Liver (tissue), 7 donors: ENCODE measurements at regions not wholly inside any gene's neighbourhood (a gene's known extent, or its start where the extent isn't known, plus 50 kb on each side); places are given as distances from the start of the nearest gene placed in this dataset.

Source experiments
- DNase-seq: peaks from one replicate; pipeline ENCODE4 v3.0.0-alpha.2; 2017; ENCODE audit warnings: low spot score
- H3K27ac ChIP-seq, 2 donors: one replicate each; pipeline ENCODE4 v1.7.0; 2013; ENCODE audit warnings: inconsistent platforms in 2 of 2, low read length in 2 of 2, control low read depth in 1 of 2, low read depth in 1 of 2, mild to moderate bottlenecking in 1 of 2
- H3K27me3 ChIP-seq, 4 donors: one replicate each; pipeline versions ENCODE4 v1.6.1 to v1.7.0; 2013; ENCODE audit warnings: low read length in 3 of 4, inconsistent platforms in 1 of 4, mild to moderate bottlenecking in 1 of 4, moderate library complexity in 1 of 4; ENCODE audit not compliant: control insufficient read depth in 4 of 4, insufficient read depth in 4 of 4
- H3K36me3 ChIP-seq, 4 donors: one replicate each; pipeline versions ENCODE4 v1.6.1 to v1.7.0; 2013; ENCODE audit warnings: low read length in 3 of 4, mild to moderate bottlenecking in 3 of 4, low read depth in 1 of 4, moderate library complexity in 1 of 4; ENCODE audit not compliant: control insufficient read depth in 4 of 4, insufficient read depth in 3 of 4
- H3K4me1 ChIP-seq, 4 donors: one replicate each; pipeline versions ENCODE4 v1.6.1 to v1.7.0; 2013; ENCODE audit warnings: low read length in 3 of 4, mild to moderate bottlenecking in 3 of 4, moderate library complexity in 1 of 4; ENCODE audit not compliant: control insufficient read depth in 4 of 4, insufficient read depth in 4 of 4
- H3K4me3 ChIP-seq, 3 donors: one replicate each; pipeline versions ENCODE4 v1.6.1 to v1.7.0; 2013; ENCODE audit warnings: low read length in 3 of 3, control low read depth in 1 of 3, low read depth in 1 of 3, mild to moderate bottlenecking in 1 of 3
- H3K9ac ChIP-seq, 2 donors: one replicate each; pipeline ENCODE4 v1.7.0; 2013; ENCODE audit warnings: low read length in 2 of 2, mild to moderate bottlenecking in 2 of 2, moderate library complexity in 2 of 2, control low read depth in 1 of 2, low read depth in 1 of 2
- H3K9me3 ChIP-seq, 4 donors: one replicate each; pipeline versions ENCODE4 v1.6.1 to v1.7.0; 2013; ENCODE audit warnings: low read length in 3 of 4; ENCODE audit not compliant: control insufficient read depth in 4 of 4
- ATF3 ChIP-seq: IDR thresholded peaks from 2 replicates; pipeline ENCODE4 v1.6.1; 2016; ENCODE audit warnings: antibody characterized with exemption
- EGR1 ChIP-seq, 2 donors: IDR thresholded peaks; 2 replicates each; pipeline ENCODE4 v1.6.1; 2016 to 2018; ENCODE audit warnings: antibody characterized with exemption in 2 of 2, low read depth in 2 of 2
- FOXA1 ChIP-seq: IDR thresholded peaks from 2 replicates; pipeline ENCODE4 v1.6.1; 2016; ENCODE audit warnings: antibody characterized with exemption
- FOXA2 ChIP-seq: IDR thresholded peaks from 2 replicates; pipeline ENCODE4 v1.6.1; 2016; ENCODE audit warnings: antibody characterized with exemption
- GABPA ChIP-seq, 2 donors: IDR thresholded peaks in 1 of 2; conservative IDR thresholded peaks in 1 of 2; 2 replicates each; pipeline ENCODE4 v1.6.1; 2016; ENCODE audit warnings: antibody characterized with exemption in 2 of 2, mild to moderate bottlenecking in 1 of 2, moderate library complexity in 1 of 2
- HNF4A ChIP-seq, 2 donors: conservative IDR thresholded peaks; 2 replicates each; pipeline ENCODE4 v1.6.1; 2016; ENCODE audit warnings: antibody characterized with exemption in 2 of 2, mild to moderate bottlenecking in 2 of 2
- HNF4G ChIP-seq: IDR thresholded peaks from 2 replicates; pipeline ENCODE4 v1.6.1; 2016; ENCODE audit warnings: antibody characterized with exemption
- JUND ChIP-seq, 2 donors: IDR thresholded peaks; 2 replicates each; pipeline ENCODE4 v1.6.1; 2016; ENCODE audit warnings: antibody characterized with exemption in 2 of 2
- MAX ChIP-seq: IDR thresholded peaks from 2 replicates; pipeline ENCODE4 v1.6.1; 2016; ENCODE audit warnings: antibody characterized with exemption
- NR2F2 ChIP-seq: IDR thresholded peaks from 2 replicates; pipeline ENCODE4 v1.6.1; 2016; ENCODE audit warnings: antibody characterized with exemption
- RAD21 ChIP-seq, 2 donors: IDR thresholded peaks; 2 replicates each; pipeline ENCODE4 v1.6.1; 2016; ENCODE audit warnings: antibody characterized with exemption in 2 of 2, mild to moderate bottlenecking in 2 of 2
- REST ChIP-seq: IDR thresholded peaks from 2 replicates; pipeline ENCODE4 v1.6.1; 2016; ENCODE audit warnings: antibody characterized with exemption, mild to moderate bottlenecking
- RXRA ChIP-seq, 2 donors: IDR thresholded peaks; 2 replicates each; pipeline ENCODE4 v1.6.1; 2017 to 2018; ENCODE audit warnings: antibody characterized with exemption in 2 of 2, mild to moderate bottlenecking in 1 of 2
- SP1 ChIP-seq: IDR thresholded peaks from 2 replicates; pipeline ENCODE4 v1.6.1; 2018; ENCODE audit warnings: antibody characterized with exemption, mild to moderate bottlenecking
- YY1 ChIP-seq: IDR thresholded peaks from 2 replicates; pipeline ENCODE4 v1.6.1; 2016; ENCODE audit warnings: antibody characterized with exemption, mild to moderate bottlenecking
- ZBTB33 ChIP-seq: IDR thresholded peaks from 2 replicates; pipeline ENCODE4 v1.6.1; 2016; ENCODE audit warnings: antibody characterized with exemption
- WGBS: extraction: QIAGEN DNeasy Blood & Tissue Kit; methylation state at CpG from one replicate; pipeline ENCODE4 v1.1.7; 2013; 5-methylcytosine and 5-hydroxymethylcytosine counted together
- donor health status: healthy.
- donor health status: healthy.
- donor health status: healthy.
- donor health status: healthy.

GRCh38 chr9:82582693-82583092 lies 480.2 kb downstream of the RASEF start:
- no peak for TF ChIP-seq EGR1 (IDR thresholded peaks at IDR 0.05; ENCODE audit: low read depth in 2 of 2)
- TF ChIP-seq ATF3: no peak
- no peak for TF ChIP-seq ZBTB33
- no peak for TF ChIP-seq NR2F2
- TF ChIP-seq GABPA (IDR thresholded peaks at IDR 0.05 in 1 of 2, conservative IDR thresholded peaks at IDR 0.05 in 1 of 2): no peak
- TF ChIP-seq FOXA2: peak; percentile 41
- TF ChIP-seq HNF4A (conservative IDR thresholded peaks at IDR 0.05): peak in 1 of 2 donors; percentile 31
- no peak for TF ChIP-seq FOXA1
- peak in 1 of 2 donors; percentile 41 for TF ChIP-seq RXRA (IDR thresholded peaks at IDR 0.05)
- peak; percentile 83 for TF ChIP-seq YY1
- TF ChIP-seq RAD21 (IDR thresholded peaks at IDR 0.05): peak; percentile 30 to 59
- peak; percentile 17 for TF ChIP-seq SP1
- WGBS: 34% methylated on average over 1 of the region's 1 CpG
- Histone ChIP-seq H3K9me3 (no peaks in the 10 kb centered on the region), H3K4me1 (peaks cover 0 to 34% (median 22%) of the 10 kb centered on the region in 4 donors), H3K9ac (no peak overlapping the region), H3K27me3 (no peaks in the 10 kb centered on the region), H3K36me3 (no peaks in the 10 kb centered on the region), H3K27ac (peak overlapping the region in 1 of 2 donors; percentile 23), H3K4me3 (no peak overlapping the region)
- DNase-seq: no peak

GRCh38 chr9:82583524-82583923 lies 479.4 kb downstream of the RASEF start:
- H3K4me3 ChIP-seq: no peak overlapping the region
- H3K9ac ChIP-seq: no peak overlapping the region
- H3K36me3 ChIP-seq: no peaks in the 10 kb centered on the region
- no peak overlapping the region for H3K27ac ChIP-seq
- peaks cover 0 to 34% (median 22%) of the 10 kb centered on the region in 4 donors for H3K4me1 ChIP-seq
- no peak for DNase-seq
- WGBS: 30% methylated on average over 7 of the region's 7 CpGs
- no peaks in the 10 kb centered on the region for H3K9me3 ChIP-seq
- no peaks in the 10 kb centered on the region for H3K27me3 ChIP-seq
- TF ChIP-seq JUND (IDR thresholded peaks at IDR 0.05) (peak in 1 of 2 donors; percentile 47), ZBTB33 (no peak), ATF3 (no peak), YY1 (peak; percentile 69), HNF4G (no peak), REST (peak; percentile 27), HNF4A (conservative IDR thresholded peaks at IDR 0.05) (peak; percentile 78 to 79), SP1 (peak; percentile 69), RXRA (IDR thresholded peaks at IDR 0.05) (peak; percentile 99), MAX (peak; percentile 86), RAD21 (IDR thresholded peaks at IDR 0.05) (peak in 1 of 2 donors; percentile 27), GABPA (IDR thresholded peaks at IDR 0.05 in 1 of 2, conservative IDR thresholded peaks at IDR 0.05 in 1 of 2) (no peak)
